RPMI7951 (cell line): ENCODE measurements at regions not wholly inside any gene's neighbourhood (a gene's known extent, or its start where the extent isn't known, plus 50 kb on each side); places are given as distances from the start of the nearest gene placed in this dataset.
A peak's percentile ranks its signal among the peaks of the same experiment; 100 is the strongest.

Source experiments
- DNase-seq: peaks from one replicate; pipeline ENCODE4 v3.0.0-alpha.2; 2012; ENCODE audit warnings: low read depth

- DNase-seq: no peak
Measured at GRCh38 chr3:28033059-28033784, 208.2 kb upstream of the CMC1 start.

GRCh38 chr3:28036599-28037575, 204.5 kb upstream of the CMC1 start:
- no peak for DNase-seq

- DNase-seq: no peak
Measured at GRCh38 chr3:28039234-28039633, 202.2 kb upstream of the CMC1 start.

GRCh38 chr3:28039829-28040228, 201.6 kb upstream of the CMC1 start:
- no peak for DNase-seq

GRCh38 chr3:28042095-28042635, 199.3 kb upstream of the CMC1 start:
- DNase-seq: no peak

GRCh38 chr3:28042707-28043106, 198.7 kb upstream of the CMC1 start:
- DNase-seq: no peak

- DNase-seq: no peak
Measured at GRCh38 chr3:28050120-28050519, 191.3 kb upstream of the CMC1 start.

GRCh38 chr3:28050885-28051284, 190.5 kb upstream of the CMC1 start:
- DNase-seq: peak; percentile 89

- peak; percentile 80 for DNase-seq
Measured at GRCh38 chr3:28053759-28054158, 187.7 kb upstream of the CMC1 start.

- DNase-seq: no peak
Measured at GRCh38 chr3:28056806-28057205, 184.6 kb upstream of the CMC1 start.

- DNase-seq: no peak
Measured at GRCh38 chr3:28057539-28057938, 183.9 kb upstream of the CMC1 start.

GRCh38 chr3:28059199-28059598, 182.2 kb upstream of the CMC1 start:
- peak; percentile 26 for DNase-seq

GRCh38 chr3:28066020-28066419, 175.4 kb upstream of the CMC1 start:
- no peak for DNase-seq

GRCh38 chr3:28067014-28067413, 174.4 kb upstream of the CMC1 start:
- no peak for DNase-seq

GRCh38 chr3:28068342-28068741, 173.1 kb upstream of the CMC1 start:
- no peak for DNase-seq

GRCh38 chr3:28069438-28069837, 172.0 kb upstream of the CMC1 start:
- no peak for DNase-seq

GRCh38 chr3:28076246-28076645, 165.2 kb upstream of the CMC1 start:
- no peak for DNase-seq

- peak; percentile 52 for DNase-seq
Measured at GRCh38 chr3:28077572-28077971, 163.8 kb upstream of the CMC1 start.

- DNase-seq: no peak
Measured at GRCh38 chr3:28078536-28078935, 162.9 kb upstream of the CMC1 start.

GRCh38 chr3:28080716-28081115, 160.7 kb upstream of the CMC1 start:
- DNase-seq: no peak

- no peak for DNase-seq
Measured at GRCh38 chr3:28081533-28081947, 159.9 kb upstream of the CMC1 start.

- DNase-seq: no peak
Measured at GRCh38 chr3:28087591-28087990, 153.8 kb upstream of the CMC1 start.
